Activated CD4-positive, alpha-beta T cell treated with anti-CD3 and anti-CD28 coated beads, Interleukin-2, amount 50 U/mL, for 16 hours (primary cell): ENCODE measurements at regions not wholly inside any gene's neighbourhood (a gene's known extent, or its start where the extent isn't known, plus 50 kb on each side); places are given as distances from the start of the nearest gene placed in this dataset.
"Not testable (repeated sequence)": the region's sequence is repeated elsewhere in the genome, so short reads cannot be mapped to it uniquely, and the experiment has no call there.

ENCODE experiments used
- DNase-seq: peaks from one replicate; pipeline ENCODE4 v3.0.0-alpha.2; 2020

GRCh38 chr2:144632809-144633208 is 112.9 kb upstream of the ZEB2 start:
- DNase-seq, result no peak

GRCh38 chr2:144631636-144632035 is 111.7 kb upstream of the ZEB2 start:
- DNase-seq, result no peak

GRCh38 chr2:144630459-144631215 is 110.7 kb upstream of the ZEB2 start:
- DNase-seq, result peak; percentile 26

GRCh38 chr2:144629935-144630334 is 110.0 kb upstream of the ZEB2 start:
- DNase-seq, result no peak

- DNase-seq, result no peak
Observed at GRCh38 chr2:144628566-144628965, 108.6 kb upstream of the ZEB2 start.

- no peak for DNase-seq
Observed at GRCh38 chr2:144625626-144626025, 105.7 kb upstream of the ZEB2 start.

- no peak for DNase-seq
Observed at GRCh38 chr2:144625226-144625625, 105.3 kb upstream of the ZEB2 start.

DNA sequence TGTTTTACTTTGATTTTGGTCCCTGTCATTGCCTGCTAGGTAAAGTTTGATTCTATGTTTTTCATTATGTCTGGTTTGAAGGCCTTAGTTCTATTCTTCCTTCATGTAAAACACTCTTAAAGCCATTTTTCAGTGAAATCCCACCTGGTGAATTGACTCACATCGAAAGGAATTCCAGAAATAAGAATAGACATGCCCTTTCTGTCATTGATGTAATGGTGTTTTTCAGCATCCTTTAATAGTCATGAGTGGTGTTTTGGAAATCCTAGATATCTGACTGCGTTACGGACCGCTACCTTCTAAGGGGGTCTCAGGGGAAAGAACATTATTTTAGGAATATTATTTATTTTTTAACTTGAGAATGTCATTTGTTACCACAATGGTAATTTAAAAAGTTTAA is 104.5 kb upstream of the ZEB2 start:
- no peak for DNase-seq

DNA sequence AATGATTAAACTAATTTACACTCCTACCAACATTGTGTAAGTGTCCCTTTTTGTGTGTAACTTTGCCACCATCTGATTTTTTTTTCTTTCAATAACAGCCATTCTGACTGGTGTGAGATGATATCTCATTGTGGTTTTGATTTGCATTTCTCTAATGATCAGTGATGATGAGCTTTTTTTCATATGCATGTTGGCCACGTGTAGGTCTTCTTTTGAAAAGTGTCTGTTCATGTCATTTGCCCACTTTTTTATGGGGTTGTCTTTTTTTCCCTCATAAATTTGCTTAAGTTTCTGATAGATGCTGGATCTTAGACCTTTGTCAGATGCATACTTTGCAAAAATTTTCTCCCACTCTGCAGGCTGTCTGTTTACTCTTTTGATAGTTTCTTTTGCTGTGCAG is 102.5 kb upstream of the ZEB2 start:
- DNase-seq, result not testable (repeated sequence)

DNA sequence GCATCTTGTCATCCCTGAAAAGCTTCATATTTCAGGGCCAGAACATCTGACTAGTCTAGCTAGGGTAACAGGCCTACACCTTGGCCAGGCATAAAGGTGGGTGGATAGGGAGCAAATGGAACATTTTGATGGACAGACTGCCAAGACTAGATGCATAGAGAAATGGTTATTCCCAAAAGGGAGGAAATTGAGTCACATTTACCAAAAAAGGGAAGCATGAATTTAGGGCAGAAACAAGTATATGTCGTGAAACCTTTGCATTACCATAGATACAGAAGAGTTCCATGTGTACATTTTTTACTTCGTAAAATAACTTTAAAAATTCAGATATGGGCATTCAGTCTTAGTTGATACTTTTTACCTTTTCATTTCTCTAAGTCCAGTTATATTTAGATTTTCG is 101.3 kb upstream of the ZEB2 start:
- no peak for DNase-seq

- peak; percentile 50 for DNase-seq
Observed at GRCh38 chr2:144619760-144620159, 99.8 kb upstream of the ZEB2 start.

DNA sequence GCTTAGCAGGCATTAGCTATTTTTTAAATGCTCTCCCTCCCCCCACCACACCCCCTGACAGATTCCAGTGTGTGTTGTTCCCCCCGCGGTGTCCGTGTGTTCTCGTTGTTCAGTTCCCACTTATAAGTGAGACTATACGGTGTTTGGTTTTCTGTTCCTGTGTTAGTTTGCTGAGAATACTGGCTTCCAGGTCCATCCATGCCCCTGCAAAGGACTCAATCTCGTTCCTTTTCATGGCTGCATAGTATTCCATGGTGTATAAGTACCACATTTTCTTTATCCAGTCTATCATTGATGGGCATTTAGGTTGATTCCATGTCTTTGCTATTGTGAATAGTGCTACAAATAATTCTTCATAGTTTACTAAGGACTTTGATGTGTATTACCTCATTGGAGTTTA is 97.3 kb upstream of the ZEB2 start:
- DNase-seq, result not testable (repeated sequence)

GRCh38 chr2:144615866-144616565 is 96.1 kb upstream of the ZEB2 start:
- no peak for DNase-seq

- no peak for DNase-seq
Observed at GRCh38 chr2:144607891-144608521, 88.1 kb upstream of the ZEB2 start.

GRCh38 chr2:144607099-144607498 is 87.2 kb upstream of the ZEB2 start:
- DNase-seq, result no peak

- DNase-seq, result no peak
Observed at GRCh38 chr2:144606466-144607095, 86.7 kb upstream of the ZEB2 start.

GRCh38 chr2:144605231-144605840 is 85.4 kb upstream of the ZEB2 start:
- no peak for DNase-seq

- DNase-seq, result no peak
Observed at GRCh38 chr2:144603334-144603733, 83.4 kb upstream of the ZEB2 start.

DNA sequence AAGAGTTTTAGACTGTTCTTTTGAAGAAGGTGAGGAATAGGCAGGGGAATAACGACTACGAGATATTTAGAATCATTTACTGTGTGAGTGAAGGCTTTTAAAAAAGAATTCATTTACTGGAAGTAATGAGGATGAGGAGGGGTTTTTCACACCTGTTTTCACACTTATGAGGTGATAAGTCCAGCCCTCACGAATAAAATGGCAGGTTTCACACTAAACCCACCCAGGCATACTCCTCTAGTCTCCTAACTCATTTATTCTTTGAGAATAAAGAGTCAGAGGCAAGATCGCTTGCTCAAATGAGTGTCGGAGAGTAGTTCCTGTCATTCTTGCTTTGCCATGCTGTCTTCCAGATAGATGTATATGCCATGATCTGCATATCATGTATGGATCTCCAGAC is 79.0 kb upstream of the ZEB2 start:
- no peak for DNase-seq

GRCh38 chr2:144597894-144598593 is 78.1 kb upstream of the ZEB2 start:
- DNase-seq, result no peak

DNA sequence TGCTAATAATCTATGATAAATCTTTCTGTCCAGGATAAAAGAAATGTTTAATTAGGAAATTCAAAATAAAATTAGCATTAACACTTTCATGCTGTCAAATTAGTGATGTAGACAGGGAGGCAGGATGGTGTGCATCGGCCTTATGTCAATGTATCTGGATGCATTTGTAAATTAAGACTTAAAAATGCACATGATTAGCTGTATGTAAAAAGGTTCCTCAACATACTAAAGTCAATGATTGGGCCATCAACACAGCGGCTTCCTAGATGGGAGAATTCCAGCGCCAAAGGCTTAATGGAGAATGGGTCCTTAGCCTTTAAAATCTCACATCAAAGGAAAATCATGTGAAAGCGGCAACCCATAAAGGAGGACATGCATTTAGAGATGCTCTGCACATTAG is 77.5 kb upstream of the ZEB2 start:
- DNase-seq, result no peak

DNA sequence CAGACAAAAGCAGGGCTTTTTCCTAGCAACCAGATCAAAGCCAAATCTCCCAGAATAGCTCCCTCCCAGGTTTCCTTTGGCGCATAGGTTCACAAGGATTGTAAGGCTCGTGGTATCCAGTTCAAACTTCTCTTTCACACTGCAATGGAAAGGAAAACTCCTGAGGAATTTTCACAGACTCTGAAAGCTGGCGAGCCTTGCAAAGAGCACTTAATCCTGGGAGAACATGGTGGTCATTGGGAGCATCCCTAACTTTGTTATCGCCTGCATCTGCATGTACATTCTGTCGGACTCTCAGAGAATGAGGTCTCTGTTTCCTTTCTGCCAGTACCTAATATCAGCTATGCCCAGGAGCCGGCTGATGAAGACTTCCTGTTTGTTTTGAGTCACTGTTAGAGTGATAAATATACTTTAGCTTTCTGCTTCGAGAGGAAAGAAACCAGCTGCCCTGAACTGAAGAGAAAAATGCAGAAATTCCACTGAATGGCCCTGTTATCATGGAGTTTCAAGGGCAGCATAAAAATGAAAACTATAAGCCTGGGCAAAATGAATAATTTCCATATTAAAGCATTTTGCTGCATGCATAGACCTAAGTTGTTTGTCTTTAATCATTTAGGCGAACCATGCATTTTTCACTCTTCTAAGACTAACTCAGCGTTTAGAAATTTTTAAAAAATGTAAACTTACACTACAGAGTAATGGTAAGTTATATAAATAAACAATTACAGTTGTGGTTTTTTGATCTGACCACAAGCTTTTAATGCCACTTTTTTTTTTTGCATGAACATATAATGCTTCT is 76.4 kb upstream of the ZEB2 start:
- DNase-seq, result peak; percentile 42
